GM21528 (cell line): ENCODE measurements at regions not wholly inside any gene's neighbourhood (a gene's known extent, or its start where the extent isn't known, plus 50 kb on each side); places are given as distances from the start of the nearest gene placed in this dataset.
"Not testable (repeated sequence)": the region's sequence is repeated elsewhere in the genome, so short reads cannot be mapped to it uniquely, and the experiment has no call there.

Source experiments
- ATAC-seq: cut with Tn5 transposase; IDR thresholded peaks from one replicate; pipeline ENCODE4 v1.9.1; 2021; ENCODE audit warnings: mild to moderate bottlenecking, moderate library complexity; ENCODE audit not compliant: unreplicated experiment, low FRiP score

GRCh38 chr1:184176058-184176457 is 124.5 kb downstream of the TSEN15 start:
- ATAC-seq = no peak

GRCh38 chr1:184181044-184181443 is 129.5 kb downstream of the TSEN15 start:
- no peak for ATAC-seq

- no peak for ATAC-seq
These were observed 132.4 kb downstream of the TSEN15 start for GRCh38 chr1:184183919-184184318.

- not testable (repeated sequence) for ATAC-seq
These were observed 133.1 kb downstream of the TSEN15 start for GRCh38 chr1:184184614-184185013.

GRCh38 chr1:184185347-184185746 is 133.8 kb downstream of the TSEN15 start:
- ATAC-seq = no peak

GRCh38 chr1:184186167-184186566 is 134.6 kb downstream of the TSEN15 start:
- ATAC-seq = no peak

GRCh38 chr1:184187097-184187496 is 135.6 kb downstream of the TSEN15 start:
- ATAC-seq = no peak

DNA sequence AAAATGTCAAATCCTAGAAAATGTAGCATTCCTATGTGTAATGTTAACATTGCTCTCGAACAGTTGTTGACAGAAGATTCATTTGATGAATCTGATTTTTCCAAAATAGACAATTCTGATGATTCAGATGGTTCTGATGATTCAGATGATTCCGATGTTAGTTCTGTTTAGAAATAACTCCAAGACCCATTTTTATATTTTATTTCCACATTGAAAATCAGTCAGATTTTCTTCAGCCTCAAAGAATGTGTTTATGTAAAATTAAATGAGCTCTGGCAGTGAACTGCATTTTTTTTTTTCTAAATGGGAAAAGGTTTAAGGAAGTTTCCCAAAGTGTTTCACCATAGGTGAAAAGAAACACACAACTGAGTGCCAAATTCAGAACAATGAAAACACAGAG is 136.5 kb downstream of the TSEN15 start:
- ATAC-seq = no peak

- ATAC-seq = no peak
These were observed 137.8 kb downstream of the TSEN15 start for GRCh38 chr1:184189361-184189760.

GRCh38 chr1:184190616-184191015 is 139.1 kb downstream of the TSEN15 start:
- ATAC-seq = no peak

DNA sequence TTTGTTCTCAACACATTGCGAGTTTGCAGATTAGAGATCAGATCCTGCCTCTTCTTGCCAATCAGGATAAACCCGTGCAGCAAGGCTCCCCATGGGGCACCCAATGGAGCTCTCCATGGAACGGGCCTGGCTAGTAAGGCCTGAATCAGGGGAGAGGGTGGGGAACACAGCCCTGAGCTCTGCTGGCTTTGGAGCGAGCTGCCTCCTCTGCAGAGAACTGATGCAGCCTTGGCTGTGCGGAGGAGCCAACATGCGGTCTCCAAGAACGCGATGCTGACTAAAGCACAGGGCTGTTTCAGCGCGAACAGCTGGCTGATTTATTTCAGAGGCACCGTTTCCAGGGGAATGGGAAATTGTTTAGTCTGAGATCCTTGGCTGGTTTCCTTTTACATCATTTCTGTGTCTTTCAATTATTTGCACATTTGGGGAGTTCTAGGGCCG is 139.7 kb downstream of the TSEN15 start:
- no peak for ATAC-seq

DNA sequence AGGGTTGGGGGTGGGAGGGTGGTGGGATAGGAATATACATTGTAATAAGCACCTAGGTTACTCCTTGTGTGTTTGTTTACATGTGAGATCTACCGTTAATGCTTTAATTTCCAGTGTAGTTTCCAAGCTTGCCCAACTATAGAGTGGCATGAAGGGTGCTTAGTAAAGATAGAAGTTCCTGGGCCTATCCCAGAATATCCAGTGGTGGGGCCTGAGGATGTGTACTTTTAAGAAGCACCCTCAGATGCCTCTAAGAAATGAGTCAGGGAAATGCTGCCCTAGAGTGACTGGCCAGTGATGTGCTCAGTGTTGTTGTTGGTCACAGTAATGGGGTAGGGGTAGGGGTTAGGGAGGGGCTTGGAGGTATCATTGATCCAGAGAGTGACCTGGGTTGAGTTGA is 141.3 kb downstream of the TSEN15 start:
- no peak for ATAC-seq

- ATAC-seq = no peak
These were observed 141.9 kb downstream of the TSEN15 start for GRCh38 chr1:184193451-184193850.

DNA sequence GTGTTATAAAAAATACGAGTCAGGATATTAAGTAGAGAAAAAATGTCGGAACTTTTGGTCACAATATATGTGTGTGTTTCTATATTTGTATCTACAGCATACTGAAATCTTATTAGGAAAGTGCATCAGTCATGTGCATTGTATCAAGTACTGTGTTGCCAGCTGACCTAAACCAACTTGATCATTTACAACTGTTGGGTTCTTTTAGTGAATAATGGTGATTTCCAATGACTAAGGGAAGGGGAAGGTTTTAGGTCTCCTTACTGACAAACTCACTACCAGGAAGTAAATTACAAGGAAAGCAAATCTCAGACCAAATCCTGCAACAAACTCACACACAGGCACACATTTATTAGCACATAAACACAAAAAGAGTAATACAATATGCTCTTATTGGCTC is 142.7 kb downstream of the TSEN15 start:
- no peak for ATAC-seq

DNA sequence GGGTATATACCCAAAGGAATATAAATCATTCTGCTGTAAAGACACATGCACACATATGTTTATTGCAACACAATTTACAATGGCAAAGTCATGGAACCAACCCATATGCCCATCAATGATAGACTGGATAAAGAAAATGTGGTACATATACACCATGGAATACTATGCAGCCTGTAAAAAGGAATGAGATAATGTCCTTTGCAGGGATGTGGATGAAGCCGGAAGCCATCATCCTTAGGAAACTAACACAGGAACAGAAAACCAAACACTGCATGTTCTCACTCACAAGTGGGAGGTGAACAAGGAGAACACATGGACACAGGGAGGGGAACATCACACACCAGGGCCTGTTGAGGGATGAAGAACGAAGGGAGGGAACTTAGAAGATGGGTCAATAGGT is 144.2 kb downstream of the TSEN15 start:
- ATAC-seq = not testable (repeated sequence)

GRCh38 chr1:184197831-184198230 is 146.3 kb downstream of the TSEN15 start:
- ATAC-seq = no peak

- ATAC-seq = no peak
These were observed 147.5 kb downstream of the TSEN15 start for GRCh38 chr1:184199036-184199435.

GRCh38 chr1:184199438-184200085 is 148.0 kb downstream of the TSEN15 start:
- ATAC-seq = no peak

DNA sequence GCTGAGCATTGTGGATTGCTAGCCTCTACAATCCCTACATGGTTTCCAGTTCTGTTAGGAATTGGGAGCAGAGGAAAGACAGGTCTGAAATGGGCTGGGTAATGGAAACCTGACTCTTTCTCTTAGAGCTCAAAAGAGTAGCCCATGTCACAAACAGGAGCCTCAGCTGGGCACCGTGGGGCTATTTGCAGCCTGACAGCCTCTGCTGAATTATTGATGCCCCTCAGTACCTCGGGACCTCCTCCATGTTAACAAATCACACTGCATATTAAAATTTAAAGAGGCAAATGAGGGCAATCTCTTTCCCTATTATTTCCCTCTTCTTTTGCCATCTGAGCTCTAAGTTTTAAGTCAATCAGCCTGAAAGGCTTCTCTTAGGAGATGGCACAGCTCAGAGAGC is 157.1 kb downstream of the TSEN15 start:
- ATAC-seq = no peak

DNA sequence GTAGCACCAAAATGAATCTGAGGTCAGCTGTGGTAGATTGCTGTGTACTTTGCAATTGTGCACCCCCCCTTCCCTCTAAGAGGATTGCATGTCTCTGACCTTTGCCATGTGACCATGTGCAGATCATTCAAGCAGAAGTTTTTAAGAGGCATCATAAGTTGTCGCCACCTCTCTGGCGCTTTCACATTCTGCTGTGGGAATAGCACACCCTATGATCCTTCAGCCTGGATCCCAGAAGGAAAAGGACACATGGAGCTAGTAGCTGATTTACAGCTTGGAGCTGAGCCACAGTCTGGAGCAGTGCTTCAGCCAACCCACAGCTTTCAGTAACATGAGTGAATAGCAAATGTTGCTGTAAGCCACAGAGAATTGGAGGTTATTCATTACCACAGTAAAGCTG is 158.5 kb downstream of the TSEN15 start:
- ATAC-seq = no peak

GRCh38 chr1:184210862-184211261 is 159.3 kb downstream of the TSEN15 start:
- ATAC-seq = no peak

GRCh38 chr1:184212649-184213314 is 161.3 kb downstream of the TSEN15 start:
- ATAC-seq = no peak
